Breast epithelium (tissue), 3 donors: ENCODE measurements at regions not wholly inside any gene's neighbourhood (a gene's known extent, or its start where the extent isn't known, plus 50 kb on each side); places are given as distances from the start of the nearest gene placed in this dataset.

ENCODE experiments used
- POLR2A ChIP-seq: fragments of 450-650 bp; IDR thresholded peaks from one replicate; pipeline ENCODE4 v1.6.1; 2016; ENCODE audit warnings: antibody characterized with exemption, mild to moderate bottlenecking, moderate library complexity
- TF ChIP-seq, protein P1 (sequence below), 3 donors: fragments of 450-650 bp; IDR thresholded peaks; one replicate each; pipeline ENCODE4 v1.5.1; 2016 to 2017; ENCODE audit warnings: antibody characterized with exemption in 3 of 3, mild to moderate bottlenecking in 3 of 3, moderate library complexity in 3 of 3

DNA sequence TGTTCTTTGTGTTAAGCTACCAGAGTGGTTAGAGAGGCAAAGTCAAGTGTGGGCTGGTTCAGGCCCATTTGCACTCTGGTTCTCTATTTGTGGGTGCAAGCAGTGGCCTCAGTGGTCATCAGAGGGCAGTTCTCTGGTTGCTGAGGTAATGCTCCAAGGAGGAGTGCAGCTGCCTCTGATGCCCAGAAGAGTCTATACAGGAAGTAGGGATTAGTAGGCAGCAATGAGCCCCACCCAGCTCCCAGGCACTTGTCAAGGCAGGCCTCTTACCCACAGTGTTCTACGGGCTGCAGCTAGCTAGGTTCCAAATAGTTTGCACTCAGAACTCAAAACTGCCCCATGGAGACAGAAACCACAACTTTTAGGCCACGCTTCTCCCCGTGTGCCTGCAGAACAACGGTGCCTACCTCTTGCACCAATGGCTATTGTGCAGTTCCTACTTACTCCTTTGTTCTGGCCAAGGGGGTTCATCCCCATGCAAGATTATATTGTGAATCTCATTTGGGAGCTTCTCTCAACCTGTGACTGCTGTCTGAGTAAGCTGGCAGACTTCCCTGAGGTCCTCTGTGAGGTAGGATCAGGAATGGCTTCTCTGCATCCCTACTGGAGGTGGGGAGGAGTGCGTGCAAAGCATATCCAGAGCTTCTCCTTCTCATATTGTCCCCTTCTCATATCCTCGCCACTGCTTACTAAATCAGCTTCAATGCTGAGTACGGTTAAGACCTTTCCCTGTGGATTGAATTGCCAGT lies 410.3 kb upstream of the LMO3 start:
- TF ChIP-seq POLR2A = no peak
- TF ChIP-seq, protein P1, sequence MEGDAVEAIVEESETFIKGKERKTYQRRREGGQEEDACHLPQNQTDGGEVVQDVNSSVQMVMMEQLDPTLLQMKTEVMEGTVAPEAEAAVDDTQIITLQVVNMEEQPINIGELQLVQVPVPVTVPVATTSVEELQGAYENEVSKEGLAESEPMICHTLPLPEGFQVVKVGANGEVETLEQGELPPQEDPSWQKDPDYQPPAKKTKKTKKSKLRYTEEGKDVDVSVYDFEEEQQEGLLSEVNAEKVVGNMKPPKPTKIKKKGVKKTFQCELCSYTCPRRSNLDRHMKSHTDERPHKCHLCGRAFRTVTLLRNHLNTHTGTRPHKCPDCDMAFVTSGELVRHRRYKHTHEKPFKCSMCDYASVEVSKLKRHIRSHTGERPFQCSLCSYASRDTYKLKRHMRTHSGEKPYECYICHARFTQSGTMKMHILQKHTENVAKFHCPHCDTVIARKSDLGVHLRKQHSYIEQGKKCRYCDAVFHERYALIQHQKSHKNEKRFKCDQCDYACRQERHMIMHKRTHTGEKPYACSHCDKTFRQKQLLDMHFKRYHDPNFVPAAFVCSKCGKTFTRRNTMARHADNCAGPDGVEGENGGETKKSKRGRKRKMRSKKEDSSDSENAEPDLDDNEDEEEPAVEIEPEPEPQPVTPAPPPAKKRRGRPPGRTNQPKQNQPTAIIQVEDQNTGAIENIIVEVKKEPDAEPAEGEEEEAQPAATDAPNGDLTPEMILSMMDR (IDR thresholded peaks at IDR 0.05) = no peak
